ENCODE measurements at regions not wholly inside any gene's neighbourhood (a gene's known extent, or its start where the extent isn't known, plus 50 kb on each side); places are given as distances from the start of the nearest gene placed in this dataset.

DNA sequence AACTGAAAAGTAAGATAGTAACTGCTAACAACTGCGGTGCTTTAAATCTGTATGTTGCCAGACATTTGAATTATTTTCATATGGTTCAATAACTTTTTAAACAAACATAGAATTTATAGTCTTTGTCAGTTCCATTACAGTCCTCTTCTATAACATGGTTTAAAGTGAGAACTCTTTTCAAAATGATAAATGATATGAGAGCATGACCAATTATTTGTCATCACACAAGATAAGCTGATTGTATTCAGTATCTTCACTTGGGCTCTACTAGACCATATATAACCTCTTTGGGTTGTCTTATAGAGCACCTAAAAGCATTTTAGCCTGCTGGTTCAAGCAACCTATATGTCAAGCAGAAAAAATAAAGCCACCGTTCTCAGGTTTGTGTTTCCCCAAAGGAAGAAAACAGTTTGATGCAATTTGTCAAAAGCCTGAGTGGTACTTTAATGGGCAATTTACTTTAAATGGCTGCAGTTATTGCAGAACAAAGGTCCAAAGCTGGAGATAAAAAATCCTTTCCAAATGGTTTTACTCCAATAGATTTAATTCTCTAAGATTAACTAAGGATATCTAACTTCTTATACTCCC lies 298.4 kb downstream of the FSIP2 start:
- no peak for DNase-seq
- H3K36me3 ChIP-seq, result no peaks in the 10 kb centered on the region
- intact Hi-C loops (cut with DNase I), result no loop called here

DNA sequence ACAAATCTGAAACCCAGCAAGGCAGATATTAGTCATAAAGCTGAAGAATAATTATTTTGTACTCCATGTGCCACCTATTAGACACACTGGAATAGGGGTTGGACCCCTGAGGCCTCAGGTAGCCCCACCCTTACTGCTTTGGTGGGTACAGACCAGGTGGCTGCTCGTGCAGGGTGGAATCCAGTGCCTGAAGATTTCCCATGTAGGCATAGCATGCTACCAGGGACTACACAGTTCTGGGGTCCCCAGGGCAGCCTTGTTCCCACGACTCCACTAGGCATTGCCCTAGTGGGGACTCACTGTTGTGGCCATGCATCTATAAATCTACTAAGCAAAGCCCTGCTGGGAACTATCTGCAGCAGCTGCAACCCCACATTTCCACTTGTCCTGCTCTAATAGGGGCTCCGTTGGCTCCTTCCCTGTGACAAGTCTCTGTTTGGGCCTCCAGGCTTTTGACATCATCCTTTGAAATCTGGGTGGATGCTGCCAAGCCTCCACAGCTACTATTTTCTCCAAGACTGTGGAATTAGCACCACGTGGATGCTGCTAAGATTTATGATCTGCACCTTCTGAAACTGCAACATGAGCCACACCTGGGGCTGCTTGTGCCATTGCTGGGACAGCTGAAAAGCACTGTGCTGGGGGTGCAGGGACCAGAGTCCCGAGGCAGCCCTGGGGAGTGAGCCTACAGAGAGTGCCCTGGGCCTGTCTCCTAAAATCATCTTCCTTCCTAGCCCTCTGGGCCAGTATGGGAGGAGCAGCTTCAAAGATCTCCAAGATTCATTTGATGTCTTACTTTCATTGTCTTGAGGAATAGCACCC lies 303.8 kb downstream of the FSIP2 start:
- Histone ChIP-seq H3K9ac (ENCODE audit: low read depth in 2 of 2, low read length in 2 of 2) (no peak overlapping the region), H3K4me1 (no peaks in the 10 kb centered on the region), H3K4me3 (no peak overlapping the region), H3K36me3 (no peaks in the 10 kb centered on the region), H3K27me3 (no peaks in the 10 kb centered on the region), H3K27ac (no peak overlapping the region), H3K9me3 (no peaks in the 10 kb centered on the region)
- intact Hi-C loops (cut with DNase I), result no loop called here
- TF ChIP-seq, protein P1, sequence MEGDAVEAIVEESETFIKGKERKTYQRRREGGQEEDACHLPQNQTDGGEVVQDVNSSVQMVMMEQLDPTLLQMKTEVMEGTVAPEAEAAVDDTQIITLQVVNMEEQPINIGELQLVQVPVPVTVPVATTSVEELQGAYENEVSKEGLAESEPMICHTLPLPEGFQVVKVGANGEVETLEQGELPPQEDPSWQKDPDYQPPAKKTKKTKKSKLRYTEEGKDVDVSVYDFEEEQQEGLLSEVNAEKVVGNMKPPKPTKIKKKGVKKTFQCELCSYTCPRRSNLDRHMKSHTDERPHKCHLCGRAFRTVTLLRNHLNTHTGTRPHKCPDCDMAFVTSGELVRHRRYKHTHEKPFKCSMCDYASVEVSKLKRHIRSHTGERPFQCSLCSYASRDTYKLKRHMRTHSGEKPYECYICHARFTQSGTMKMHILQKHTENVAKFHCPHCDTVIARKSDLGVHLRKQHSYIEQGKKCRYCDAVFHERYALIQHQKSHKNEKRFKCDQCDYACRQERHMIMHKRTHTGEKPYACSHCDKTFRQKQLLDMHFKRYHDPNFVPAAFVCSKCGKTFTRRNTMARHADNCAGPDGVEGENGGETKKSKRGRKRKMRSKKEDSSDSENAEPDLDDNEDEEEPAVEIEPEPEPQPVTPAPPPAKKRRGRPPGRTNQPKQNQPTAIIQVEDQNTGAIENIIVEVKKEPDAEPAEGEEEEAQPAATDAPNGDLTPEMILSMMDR (IDR thresholded peaks at IDR 0.05), result no peak
- DNase-seq, result no peak

More for the DNA sequence above, 298.4 kb downstream of the FSIP2 start:
- TF ChIP-seq, protein P1 (IDR thresholded peaks at IDR 0.05), result no peak
- Histone ChIP-seq H3K27ac (no peak overlapping the region), H3K4me3 (no peak overlapping the region), H3K9me3 (no peaks in the 10 kb centered on the region), H3K4me1 (no peaks in the 10 kb centered on the region), H3K27me3 (no peaks in the 10 kb centered on the region), H3K9ac (ENCODE audit: low read depth in 2 of 2, low read length in 2 of 2) (no peak overlapping the region)

DNA sequence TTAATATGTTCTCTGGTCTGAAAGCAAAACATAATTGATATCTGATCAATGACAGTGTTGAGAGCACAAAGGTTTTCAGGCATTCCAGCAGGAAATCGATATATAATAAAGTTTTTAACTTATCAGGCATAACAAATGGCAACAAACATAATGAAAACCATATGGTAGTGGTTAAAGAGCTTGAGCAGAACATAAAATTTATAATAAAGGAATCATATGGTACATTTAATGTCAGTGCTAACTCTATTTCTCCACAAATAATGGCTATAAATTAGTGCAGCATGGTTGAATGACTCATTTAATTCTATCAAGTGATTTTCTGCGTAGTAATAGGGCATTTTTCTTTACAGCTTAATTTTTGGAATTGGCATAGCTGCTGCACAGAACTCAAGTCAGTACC lies 306.2 kb downstream of the FSIP2 start:
- no peak overlapping the region for H3K4me3 ChIP-seq
- no peaks in the 10 kb centered on the region for H3K4me1 ChIP-seq
- H3K36me3 ChIP-seq, result no peaks in the 10 kb centered on the region
- TF ChIP-seq, protein P1 (IDR thresholded peaks at IDR 0.05), result no peak
- no peaks in the 10 kb centered on the region for H3K9me3 ChIP-seq
- intact Hi-C loops (cut with DNase I), result no loop called here
- no peak overlapping the region for H3K9ac ChIP-seq (ENCODE audit: low read depth in 2 of 2, low read length in 2 of 2)
- no peak for DNase-seq
- no peaks in the 10 kb centered on the region for H3K27me3 ChIP-seq
- H3K27ac ChIP-seq, result no peak overlapping the region

DNA sequence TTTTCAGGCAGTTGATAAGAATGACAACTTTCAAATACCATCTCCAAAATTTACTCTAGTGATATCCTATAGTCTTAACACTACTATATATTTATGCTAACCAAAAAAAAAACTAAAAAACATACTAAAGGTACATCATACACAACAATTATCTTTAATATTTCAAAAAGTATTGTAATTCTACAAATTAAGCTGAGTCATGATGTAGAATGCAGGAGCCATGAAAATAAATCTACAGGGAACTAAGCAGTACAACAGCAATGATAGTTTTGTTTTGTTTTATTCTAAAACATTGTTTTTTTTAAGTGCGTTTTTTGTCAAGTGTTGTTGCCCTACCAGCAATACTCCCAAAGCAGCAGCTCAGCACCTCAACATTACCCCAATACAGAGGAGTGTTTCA lies 314.3 kb downstream of the FSIP2 start:
- H3K4me3 ChIP-seq, result no peak overlapping the region

DNA sequence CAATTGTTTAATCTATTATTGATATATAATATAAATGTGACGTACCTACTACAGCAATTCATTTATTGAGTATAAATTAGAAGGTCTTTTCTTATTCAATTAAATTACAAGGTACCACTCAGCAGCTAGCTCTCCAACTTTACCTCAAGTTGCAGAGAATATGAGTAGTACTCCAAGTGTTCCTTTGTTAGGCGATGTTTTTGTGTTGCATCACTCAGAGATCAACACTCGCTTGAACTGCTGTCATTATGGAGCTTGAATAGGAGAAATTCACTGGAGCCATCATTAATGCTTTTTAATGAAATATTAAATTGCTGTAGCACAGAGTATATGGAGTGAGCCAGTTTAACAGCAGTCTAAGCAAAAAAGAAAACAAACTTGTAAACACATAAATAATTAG lies 320.0 kb downstream of the FSIP2 start:
- no peaks in the 10 kb centered on the region for H3K27me3 ChIP-seq
- H3K9ac ChIP-seq (ENCODE audit: low read depth in 2 of 2, low read length in 2 of 2), result no peak overlapping the region
- H3K9me3 ChIP-seq, result no peaks in the 10 kb centered on the region
- H3K4me3 ChIP-seq, result no peak overlapping the region
- no peak overlapping the region for H3K27ac ChIP-seq
- no peak for DNase-seq
- H3K36me3 ChIP-seq, result no peaks in the 10 kb centered on the region
- TF ChIP-seq, protein P1 (IDR thresholded peaks at IDR 0.05), result no peak
- no peaks in the 10 kb centered on the region for H3K4me1 ChIP-seq
- intact Hi-C loops (cut with DNase I), result no loop called here

More for the DNA sequence above, 314.3 kb downstream of the FSIP2 start:
- Histone ChIP-seq H3K9me3 (no peaks in the 10 kb centered on the region), H3K27me3 (no peaks in the 10 kb centered on the region), H3K27ac (no peak overlapping the region), H3K36me3 (no peaks in the 10 kb centered on the region), H3K9ac (ENCODE audit: low read depth in 2 of 2, low read length in 2 of 2) (no peak overlapping the region), H3K4me1 (no peaks in the 10 kb centered on the region)
- TF ChIP-seq, protein P1 (IDR thresholded peaks at IDR 0.05), result no peak
- DNase-seq, result no peak
- intact Hi-C loops (cut with DNase I), result no loop called here
